ENCODE measurements at regions not wholly inside any gene's neighbourhood (a gene's known extent, or its start where the extent isn't known, plus 50 kb on each side); places are given as distances from the start of the nearest gene placed in this dataset.
A peak's percentile ranks its signal among the peaks of the same experiment; 100 is the strongest.

DNA sequence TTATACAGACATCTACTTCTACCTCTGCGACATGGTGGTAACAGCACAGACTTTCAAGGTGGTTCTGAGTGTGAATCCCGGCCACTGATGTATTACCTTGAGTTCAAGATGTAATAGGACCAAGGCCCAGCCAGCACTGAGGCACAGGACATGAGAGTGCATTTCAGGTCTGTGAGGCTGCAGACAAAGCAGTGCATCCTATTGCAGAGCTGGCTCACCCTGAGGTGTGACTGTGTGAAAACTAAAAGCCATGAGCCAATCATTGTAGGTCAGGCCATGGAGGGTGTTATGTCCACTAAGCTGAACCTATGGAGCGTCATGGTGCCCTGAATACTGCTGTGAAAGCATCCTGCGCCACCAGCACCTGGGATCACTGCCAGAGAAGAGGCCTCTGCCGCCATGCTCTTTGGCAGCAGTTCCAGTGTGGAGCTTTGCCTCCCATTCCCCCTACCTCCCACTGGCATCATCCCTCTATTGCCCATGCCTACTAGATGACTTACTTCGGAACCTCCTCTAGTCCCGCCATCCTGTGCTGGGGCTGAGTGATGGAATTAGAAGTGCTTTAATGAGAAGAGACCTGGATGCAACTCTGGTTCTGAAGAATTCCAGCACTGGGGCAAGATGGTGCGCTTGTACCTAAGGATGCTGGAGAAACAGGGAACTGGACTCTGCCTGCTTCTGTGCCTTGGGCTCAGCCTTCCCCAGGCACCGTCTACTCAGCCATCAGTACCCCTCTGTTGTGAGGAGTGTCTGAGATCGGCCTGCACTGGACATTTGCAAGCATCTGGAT is 112.0 kb upstream of the RMDN2 start:
- peaks cover 20% of the 10 kb centered on the region for H3K27me3 Mint-ChIP-seq (ENCODE audit: low read depth)
- H3K36me3 Mint-ChIP-seq (ENCODE audit: low read depth): no peaks in the 10 kb centered on the region
- H3K9me3 Mint-ChIP-seq: peaks cover 4% of the 10 kb centered on the region
- H3K4me1 Mint-ChIP-seq: peaks cover 14% of the 10 kb centered on the region
- TF ChIP-seq, protein P1, sequence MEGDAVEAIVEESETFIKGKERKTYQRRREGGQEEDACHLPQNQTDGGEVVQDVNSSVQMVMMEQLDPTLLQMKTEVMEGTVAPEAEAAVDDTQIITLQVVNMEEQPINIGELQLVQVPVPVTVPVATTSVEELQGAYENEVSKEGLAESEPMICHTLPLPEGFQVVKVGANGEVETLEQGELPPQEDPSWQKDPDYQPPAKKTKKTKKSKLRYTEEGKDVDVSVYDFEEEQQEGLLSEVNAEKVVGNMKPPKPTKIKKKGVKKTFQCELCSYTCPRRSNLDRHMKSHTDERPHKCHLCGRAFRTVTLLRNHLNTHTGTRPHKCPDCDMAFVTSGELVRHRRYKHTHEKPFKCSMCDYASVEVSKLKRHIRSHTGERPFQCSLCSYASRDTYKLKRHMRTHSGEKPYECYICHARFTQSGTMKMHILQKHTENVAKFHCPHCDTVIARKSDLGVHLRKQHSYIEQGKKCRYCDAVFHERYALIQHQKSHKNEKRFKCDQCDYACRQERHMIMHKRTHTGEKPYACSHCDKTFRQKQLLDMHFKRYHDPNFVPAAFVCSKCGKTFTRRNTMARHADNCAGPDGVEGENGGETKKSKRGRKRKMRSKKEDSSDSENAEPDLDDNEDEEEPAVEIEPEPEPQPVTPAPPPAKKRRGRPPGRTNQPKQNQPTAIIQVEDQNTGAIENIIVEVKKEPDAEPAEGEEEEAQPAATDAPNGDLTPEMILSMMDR (IDR thresholded peaks at IDR 0.05; ENCODE audit: unreplicated experiment in 3 of 3): no peak
- no peak overlapping the region for H3K4me3 Mint-ChIP-seq
- H3K27ac Mint-ChIP-seq: no peak overlapping the region

DNA sequence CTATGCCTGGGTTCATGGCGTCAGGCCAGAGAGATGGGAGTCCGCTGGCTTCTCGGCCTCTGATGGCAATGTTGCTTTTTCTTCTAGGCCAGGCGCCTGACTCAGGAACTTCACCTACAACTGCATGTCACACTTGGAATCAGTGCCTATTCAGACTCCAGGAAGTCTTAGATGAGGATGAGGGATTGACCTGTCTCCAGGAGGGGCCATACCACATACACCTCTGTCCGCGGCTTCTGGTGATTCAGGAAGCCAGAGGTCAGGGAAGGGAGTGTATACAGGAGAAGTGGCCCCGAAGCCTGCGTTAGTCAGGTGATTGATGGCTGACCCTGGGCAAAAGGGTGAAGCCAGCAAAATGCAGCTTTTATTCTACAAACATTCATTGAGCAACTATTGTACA is 109.1 kb upstream of the RMDN2 start:
- peaks cover 6% of the 10 kb centered on the region for H3K4me1 Mint-ChIP-seq
- H3K27ac Mint-ChIP-seq: no peak overlapping the region
- H3K36me3 Mint-ChIP-seq (ENCODE audit: low read depth): no peaks in the 10 kb centered on the region
- TF ChIP-seq, protein P1 (IDR thresholded peaks at IDR 0.05; ENCODE audit: unreplicated experiment in 3 of 3): no peak
- peaks cover 26% of the 10 kb centered on the region for H3K27me3 Mint-ChIP-seq (ENCODE audit: low read depth)
- H3K9me3 Mint-ChIP-seq: peaks cover 4% of the 10 kb centered on the region
- H3K4me3 Mint-ChIP-seq: no peak overlapping the region

DNA sequence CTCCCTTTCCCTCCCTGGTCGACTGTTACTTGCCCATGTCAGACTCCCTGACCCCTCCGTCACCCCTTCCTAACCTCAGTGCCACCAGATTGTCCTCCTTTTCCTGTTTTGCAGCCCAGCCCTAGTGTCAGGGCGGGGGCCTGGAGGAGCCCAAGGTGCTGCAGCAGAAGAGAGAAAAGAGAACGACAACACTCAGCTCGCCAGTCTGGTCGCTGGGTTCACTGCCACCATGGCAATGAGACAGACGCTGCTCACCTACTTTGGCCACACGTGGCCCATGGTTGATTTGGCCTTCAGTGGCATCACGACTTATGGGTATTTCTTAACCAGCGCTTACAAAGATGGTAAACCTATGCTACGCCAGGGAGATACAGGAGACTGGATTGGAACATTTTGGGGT is 108.4 kb upstream of the RMDN2 start:
- H3K4me1 Mint-ChIP-seq: peaks cover 6% of the 10 kb centered on the region
- no peak overlapping the region for H3K4me3 Mint-ChIP-seq
- H3K27me3 Mint-ChIP-seq (ENCODE audit: low read depth): peaks cover 26% of the 10 kb centered on the region
- H3K36me3 Mint-ChIP-seq (ENCODE audit: low read depth): no peaks in the 10 kb centered on the region
- H3K27ac Mint-ChIP-seq: no peak overlapping the region
- H3K9me3 Mint-ChIP-seq: peaks cover 4% of the 10 kb centered on the region
- TF ChIP-seq, protein P1 (IDR thresholded peaks at IDR 0.05; ENCODE audit: unreplicated experiment in 3 of 3): no peak

DNA sequence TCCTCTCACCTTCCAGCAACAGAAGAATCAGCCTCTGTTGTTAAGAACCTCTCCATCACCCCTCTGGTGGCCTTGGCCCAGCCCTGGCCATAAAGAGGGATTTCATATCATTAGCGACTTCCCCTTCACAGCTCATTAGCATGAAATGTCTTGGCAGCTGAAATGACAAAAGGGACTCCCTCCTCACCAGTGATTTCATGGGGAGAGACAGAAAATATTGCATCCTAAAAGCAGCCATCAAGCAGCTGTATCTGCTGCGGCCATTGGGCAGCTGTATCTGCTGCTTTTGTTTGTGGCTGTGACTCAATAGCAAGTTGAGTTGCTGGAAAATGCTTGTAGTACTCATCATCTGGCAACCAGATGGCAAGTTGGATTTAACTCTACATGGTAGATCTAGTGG is 105.9 kb upstream of the RMDN2 start:
- Mint-ChIP-seq H3K27ac (no peak overlapping the region), H3K4me1 (peaks cover 6% of the 10 kb centered on the region), H3K36me3 (ENCODE audit: low read depth) (no peaks in the 10 kb centered on the region), H3K9me3 (peaks cover 4% of the 10 kb centered on the region), H3K4me3 (peak overlapping the region in 1 of 3 experiments; percentile 17), H3K27me3 (ENCODE audit: low read depth) (peaks cover 35% of the 10 kb centered on the region)
- TF ChIP-seq, protein P1 (IDR thresholded peaks at IDR 0.05; ENCODE audit: unreplicated experiment in 3 of 3): no peak

DNA sequence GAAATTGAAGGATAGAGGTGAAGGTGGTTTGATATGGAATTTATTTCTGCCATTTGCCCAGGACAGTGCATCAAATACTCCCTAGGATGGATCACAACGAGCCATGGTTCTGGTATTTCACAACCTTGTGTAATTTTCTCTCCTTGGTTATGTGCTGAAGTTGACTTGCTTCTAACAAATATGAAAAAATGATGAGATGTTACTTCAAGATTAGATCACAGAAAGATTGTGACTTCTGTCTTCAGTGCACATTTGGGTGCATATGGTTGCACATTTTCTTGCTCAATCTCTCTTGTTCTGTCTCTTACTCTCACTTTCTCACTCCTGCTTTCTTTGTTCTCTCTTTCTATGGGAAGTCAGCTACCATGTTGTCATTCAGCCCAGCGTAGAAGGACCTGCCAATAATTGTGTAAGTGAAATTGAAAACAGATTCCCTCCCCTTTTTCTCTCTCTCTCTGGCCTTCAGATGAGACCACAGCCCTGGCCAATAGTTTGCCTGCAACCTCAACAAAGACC is 104.6 kb upstream of the RMDN2 start:
- Mint-ChIP-seq H3K4me1 (peaks cover 6% of the 10 kb centered on the region), H3K9me3 (peaks cover 4% of the 10 kb centered on the region), H3K36me3 (ENCODE audit: low read depth) (no peaks in the 10 kb centered on the region), H3K27ac (no peak overlapping the region), H3K4me3 (no peak overlapping the region), H3K27me3 (ENCODE audit: low read depth) (peaks cover 32% of the 10 kb centered on the region)
- TF ChIP-seq, protein P1 (IDR thresholded peaks at IDR 0.05; ENCODE audit: unreplicated experiment in 3 of 3): no peak

DNA sequence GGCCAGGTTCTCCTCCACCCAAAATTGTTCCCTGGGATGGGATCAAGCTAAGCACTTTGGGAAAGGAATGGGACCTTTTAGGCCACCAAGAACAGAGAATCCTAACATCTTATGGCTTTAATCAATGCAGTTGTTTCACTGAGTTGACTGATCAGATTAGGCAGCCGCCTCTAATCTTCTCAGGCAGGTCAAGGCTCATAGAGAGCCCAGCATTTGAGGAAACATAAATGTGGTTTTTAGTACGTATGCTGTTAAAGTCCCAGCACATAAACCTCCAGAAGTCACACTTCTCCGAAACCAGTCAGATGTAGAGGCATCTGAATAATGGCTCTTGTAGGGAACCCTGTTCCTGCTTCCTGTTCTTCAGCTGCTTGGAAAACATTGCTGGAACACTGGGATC is 99.5 kb upstream of the RMDN2 start:
- peaks cover 31% of the 10 kb centered on the region for H3K4me1 Mint-ChIP-seq
- H3K4me3 Mint-ChIP-seq: no peak overlapping the region
- H3K27ac Mint-ChIP-seq: no peak overlapping the region
- H3K27me3 Mint-ChIP-seq (ENCODE audit: low read depth): peaks cover 21% of the 10 kb centered on the region
- H3K36me3 Mint-ChIP-seq (ENCODE audit: low read depth): no peaks in the 10 kb centered on the region
- H3K9me3 Mint-ChIP-seq: peaks cover 5% of the 10 kb centered on the region
- TF ChIP-seq, protein P1 (IDR thresholded peaks at IDR 0.05; ENCODE audit: unreplicated experiment in 3 of 3): no peak

Measured in nephron (organoid).